ENCODE measurements at regions not wholly inside any gene's neighbourhood (a gene's known extent, or its start where the extent isn't known, plus 50 kb on each side); places are given as distances from the start of the nearest gene placed in this dataset.

DNA sequence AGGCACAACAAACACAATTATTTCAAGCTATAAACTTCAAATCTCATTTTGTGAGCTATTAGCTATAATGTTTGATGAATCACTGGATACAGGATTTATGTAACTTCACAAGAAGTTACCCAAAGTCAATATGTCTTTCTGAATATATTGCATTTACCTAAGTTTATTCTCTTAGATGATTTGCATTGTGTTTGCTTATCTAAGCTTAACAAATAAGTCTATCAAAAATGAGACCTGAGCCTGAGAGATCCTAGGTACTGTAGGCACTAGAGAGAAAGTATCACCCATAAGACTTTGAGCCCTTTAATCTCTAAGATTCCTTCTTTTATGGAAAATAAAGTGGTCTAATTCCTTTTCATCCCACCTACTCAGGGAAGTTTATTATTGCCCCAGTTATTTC is 178.2 kb downstream of the NAF1 start:
- Histone ChIP-seq H2AFZ (ENCODE audit: low read depth, low read length, severe bottlenecking) (no peak overlapping the region), H4K20me1 (ENCODE audit: low read depth, low read length) (no peaks in the 10 kb centered on the region), H3K27ac (ENCODE audit: low read depth, low read length) (no peak overlapping the region), H3K4me3 (ENCODE audit: insufficient read depth, low read length, poor library complexity, severe bottlenecking) (no peak overlapping the region), H3F3A (ENCODE audit: insufficient read depth) (no peaks in the 10 kb centered on the region), H3K4me2 (ENCODE audit: low read depth, low read length, poor library complexity, severe bottlenecking) (no peak overlapping the region), H3K27me3 (ENCODE audit: low read length) (no peaks in the 10 kb centered on the region), H3K9me3 (ENCODE audit: insufficient read depth, low read length) (no peaks in the 10 kb centered on the region), H3K9me2 (replicated peaks; ENCODE audit: insufficient read depth, low read length) (no peaks in the 10 kb centered on the region), H3K36me3 (ENCODE audit: low read length) (no peaks in the 10 kb centered on the region), H3K79me2 (ENCODE audit: insufficient read depth, low read length) (no peaks in the 10 kb centered on the region), H3K9ac (ENCODE audit: low read length) (no peak overlapping the region)
- TF ChIP-seq, protein P1, sequence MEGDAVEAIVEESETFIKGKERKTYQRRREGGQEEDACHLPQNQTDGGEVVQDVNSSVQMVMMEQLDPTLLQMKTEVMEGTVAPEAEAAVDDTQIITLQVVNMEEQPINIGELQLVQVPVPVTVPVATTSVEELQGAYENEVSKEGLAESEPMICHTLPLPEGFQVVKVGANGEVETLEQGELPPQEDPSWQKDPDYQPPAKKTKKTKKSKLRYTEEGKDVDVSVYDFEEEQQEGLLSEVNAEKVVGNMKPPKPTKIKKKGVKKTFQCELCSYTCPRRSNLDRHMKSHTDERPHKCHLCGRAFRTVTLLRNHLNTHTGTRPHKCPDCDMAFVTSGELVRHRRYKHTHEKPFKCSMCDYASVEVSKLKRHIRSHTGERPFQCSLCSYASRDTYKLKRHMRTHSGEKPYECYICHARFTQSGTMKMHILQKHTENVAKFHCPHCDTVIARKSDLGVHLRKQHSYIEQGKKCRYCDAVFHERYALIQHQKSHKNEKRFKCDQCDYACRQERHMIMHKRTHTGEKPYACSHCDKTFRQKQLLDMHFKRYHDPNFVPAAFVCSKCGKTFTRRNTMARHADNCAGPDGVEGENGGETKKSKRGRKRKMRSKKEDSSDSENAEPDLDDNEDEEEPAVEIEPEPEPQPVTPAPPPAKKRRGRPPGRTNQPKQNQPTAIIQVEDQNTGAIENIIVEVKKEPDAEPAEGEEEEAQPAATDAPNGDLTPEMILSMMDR (IDR thresholded peaks at IDR 0.05; ENCODE audit: insufficient read depth, low read length, poor library complexity, severe bottlenecking), result no peak
- no peak for TF ChIP-seq EZH2phosphoT487 (conservative IDR thresholded peaks at IDR 0.05; ENCODE audit: low read length)

DNA sequence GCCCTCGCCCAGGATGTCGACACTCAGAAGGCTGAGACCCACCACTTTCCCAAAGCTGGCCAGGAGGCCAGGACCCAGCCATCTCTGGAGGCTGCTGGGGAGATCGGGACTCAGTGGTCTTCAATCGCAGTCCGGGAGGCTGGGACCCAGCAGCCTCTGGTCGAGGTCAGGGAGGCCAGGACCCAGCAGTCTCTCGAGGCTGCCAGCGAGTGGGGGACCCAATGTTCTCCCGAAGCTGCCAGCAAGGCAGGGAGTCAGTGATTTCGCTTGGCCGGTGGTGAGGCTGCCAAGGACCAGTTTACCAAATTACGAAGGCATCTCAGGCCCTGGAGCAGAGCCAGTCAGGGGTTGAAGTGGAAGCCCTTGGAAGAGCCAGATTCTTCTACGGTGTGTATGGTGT is 181.6 kb downstream of the NAF1 start:
- TF ChIP-seq EZH2phosphoT487 (conservative IDR thresholded peaks at IDR 0.05; ENCODE audit: low read length), result no peak
- TF ChIP-seq, protein P1 (IDR thresholded peaks at IDR 0.05; ENCODE audit: insufficient read depth, low read length, poor library complexity, severe bottlenecking), result no peak
- Histone ChIP-seq H3K9ac (ENCODE audit: low read length) (no peak overlapping the region), H3K79me2 (ENCODE audit: insufficient read depth, low read length) (no peaks in the 10 kb centered on the region), H3K27me3 (ENCODE audit: low read length) (no peaks in the 10 kb centered on the region), H2AFZ (ENCODE audit: low read depth, low read length, severe bottlenecking) (no peak overlapping the region), H3K9me3 (ENCODE audit: insufficient read depth, low read length) (no peaks in the 10 kb centered on the region), H3K9me2 (replicated peaks; ENCODE audit: insufficient read depth, low read length) (no peaks in the 10 kb centered on the region), H3K4me3 (ENCODE audit: insufficient read depth, low read length, poor library complexity, severe bottlenecking) (no peak overlapping the region), H3K27ac (ENCODE audit: low read depth, low read length) (no peak overlapping the region), H3K4me2 (ENCODE audit: low read depth, low read length, poor library complexity, severe bottlenecking) (no peak overlapping the region), H4K20me1 (ENCODE audit: low read depth, low read length) (no peaks in the 10 kb centered on the region), H3K36me3 (ENCODE audit: low read length) (no peaks in the 10 kb centered on the region), H3F3A (ENCODE audit: insufficient read depth) (no peaks in the 10 kb centered on the region)

DNA sequence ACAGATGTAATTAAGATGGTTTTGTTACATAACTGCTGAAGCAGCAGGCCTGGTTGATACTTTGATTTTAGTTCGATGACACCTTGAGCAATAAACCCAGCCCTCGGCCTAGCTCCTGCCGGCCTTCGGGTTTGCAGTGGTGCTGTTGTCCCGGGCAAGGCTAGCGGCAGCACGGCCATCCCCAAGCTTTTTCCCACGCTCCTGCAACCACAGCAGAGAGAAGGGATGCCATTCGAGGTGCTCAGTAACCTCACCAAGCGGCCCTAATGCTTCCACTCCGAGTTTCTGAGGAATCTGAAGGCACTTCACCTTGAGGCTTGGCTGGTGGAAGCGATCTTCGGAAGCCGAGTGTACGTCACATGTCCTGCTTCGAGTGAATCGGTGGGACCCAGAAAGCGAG is 182.1 kb downstream of the NAF1 start:
- no peaks in the 10 kb centered on the region for H3K9me3 ChIP-seq (ENCODE audit: insufficient read depth, low read length)
- H4K20me1 ChIP-seq (ENCODE audit: low read depth, low read length), result no peaks in the 10 kb centered on the region
- H3K36me3 ChIP-seq (ENCODE audit: low read length), result no peaks in the 10 kb centered on the region
- H3F3A ChIP-seq (ENCODE audit: insufficient read depth), result no peaks in the 10 kb centered on the region
- H3K9ac ChIP-seq (ENCODE audit: low read length), result no peak overlapping the region
- no peak overlapping the region for H3K4me3 ChIP-seq (ENCODE audit: insufficient read depth, low read length, poor library complexity, severe bottlenecking)
- no peak overlapping the region for H3K4me2 ChIP-seq (ENCODE audit: low read depth, low read length, poor library complexity, severe bottlenecking)
- H3K27me3 ChIP-seq (ENCODE audit: low read length), result no peaks in the 10 kb centered on the region
- no peaks in the 10 kb centered on the region for H3K79me2 ChIP-seq (ENCODE audit: insufficient read depth, low read length)
- no peak overlapping the region for H2AFZ ChIP-seq (ENCODE audit: low read depth, low read length, severe bottlenecking)
- no peak for TF ChIP-seq EZH2phosphoT487 (conservative IDR thresholded peaks at IDR 0.05; ENCODE audit: low read length)
- TF ChIP-seq, protein P1 (IDR thresholded peaks at IDR 0.05; ENCODE audit: insufficient read depth, low read length, poor library complexity, severe bottlenecking), result no peak
- H3K27ac ChIP-seq (ENCODE audit: low read depth, low read length), result no peak overlapping the region
- no peaks in the 10 kb centered on the region for H3K9me2 ChIP-seq (replicated peaks; ENCODE audit: insufficient read depth, low read length)

Measured in SU-DHL-6 (cell line).